ENCODE measurements at regions not wholly inside any gene's neighbourhood (a gene's known extent, or its start where the extent isn't known, plus 50 kb on each side); places are given as distances from the start of the nearest gene placed in this dataset.

DNA sequence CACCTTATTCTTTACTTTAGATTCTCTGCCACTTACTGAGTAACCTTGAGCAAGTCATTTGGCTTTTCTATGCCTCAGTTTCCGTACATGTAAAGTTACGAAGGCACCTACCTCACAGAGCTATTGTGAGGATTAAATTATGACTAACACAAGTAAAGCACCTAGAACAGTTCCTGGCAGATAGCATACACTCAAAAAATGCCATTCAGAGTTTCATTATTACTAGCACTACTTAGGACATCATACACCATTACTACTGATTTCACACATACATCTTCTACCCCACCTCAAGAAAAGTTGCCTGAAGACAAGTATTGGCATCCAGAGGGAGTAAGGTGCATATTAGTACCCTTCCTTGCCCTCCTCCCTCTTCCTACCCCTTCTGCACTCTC, 107.8 kb downstream of the OGFRL1 start:
- no peaks in the 10 kb centered on the region for H3K27me3 ChIP-seq
- WGBS (ENCODE audit: insufficient coverage, low coverage, low lambda C conversion rate, missing lambda C conversion rate), result 94% methylated on average over 2 of the region's 2 CpGs
- DNase-seq (no peak), ATAC-seq (no peak)
- peaks cover 0 to 27% (median 13%) of the 10 kb centered on the region in 4 donors for H3K4me1 ChIP-seq
- H3K4me3 ChIP-seq, result no peak overlapping the region
- intact Hi-C loops (cut with DNase I), result no loop called here
- H3K27ac ChIP-seq, result no peak overlapping the region
- no peaks in the 10 kb centered on the region for H3K9me3 ChIP-seq
- TF ChIP-seq POLR2A (IDR thresholded peaks at IDR 0.05) (no peak), CTCF (IDR thresholded peaks at IDR 0.05) (no peak)
- H3K36me3 ChIP-seq, result peaks cover 0 to 7% (median 0%) of the 10 kb centered on the region in 4 donors

GRCh38 chr6:71399279-71399678, 110.7 kb downstream of the OGFRL1 start:
- Histone ChIP-seq H3K36me3 (peaks cover 0 to 7% (median 0%) of the 10 kb centered on the region in 4 donors), H3K4me3 (no peak overlapping the region), H3K9me3 (no peaks in the 10 kb centered on the region), H3K27me3 (no peaks in the 10 kb centered on the region), H3K4me1 (peaks cover 0 to 19% (median 4%) of the 10 kb centered on the region in 4 donors), H3K27ac (no peak overlapping the region)
- DNase-seq (no peak), ATAC-seq (no peak)
- WGBS (ENCODE audit: insufficient coverage, low coverage, low lambda C conversion rate, missing lambda C conversion rate), result 61% methylated on average over 2 of the region's 2 CpGs
- intact Hi-C loops (cut with DNase I), result no loop called here
- no peak for TF ChIP-seq CTCF (IDR thresholded peaks at IDR 0.05)
- no peak for TF ChIP-seq POLR2A (IDR thresholded peaks at IDR 0.05)

GRCh38 chr6:71400852-71401251, 112.2 kb downstream of the OGFRL1 start:
- ATAC-seq (no peak), DNase-seq (no peak)
- no peak overlapping the region for H3K27ac ChIP-seq
- intact Hi-C loops (cut with DNase I), result no loop called here
- TF ChIP-seq CTCF (IDR thresholded peaks at IDR 0.05) (no peak), POLR2A (IDR thresholded peaks at IDR 0.05) (no peak)
- no peaks in the 10 kb centered on the region for H3K27me3 ChIP-seq
- peaks cover 0 to 19% (median 4%) of the 10 kb centered on the region in 4 donors for H3K4me1 ChIP-seq
- no peaks in the 10 kb centered on the region for H3K9me3 ChIP-seq
- H3K4me3 ChIP-seq, result no peak overlapping the region
- H3K36me3 ChIP-seq, result peaks cover 0 to 7% (median 0%) of the 10 kb centered on the region in 4 donors

DNA sequence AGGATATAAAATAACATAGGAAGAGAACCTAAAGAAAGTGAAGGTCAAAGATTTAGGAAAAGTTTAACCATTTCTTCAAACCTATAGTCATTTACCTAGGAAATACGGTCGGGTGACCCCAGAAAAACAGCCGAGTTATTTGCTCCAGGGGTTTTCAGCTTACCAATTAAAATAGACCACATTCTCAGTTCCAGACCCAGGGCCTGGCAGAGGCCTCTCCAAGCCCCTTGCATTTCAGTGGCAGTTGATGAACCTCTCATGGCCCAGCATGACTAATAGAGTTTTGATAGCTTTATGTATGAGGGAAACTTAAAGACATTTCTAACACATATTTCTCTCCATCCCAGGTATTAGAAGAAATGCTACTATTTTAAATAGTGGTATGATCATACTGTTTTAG, 113.5 kb downstream of the OGFRL1 start:
- intact Hi-C loops (cut with DNase I), result no loop called here
- DNase-seq (no peak), ATAC-seq (no peak)
- TF ChIP-seq POLR2A (IDR thresholded peaks at IDR 0.05), result no peak
- no peak for TF ChIP-seq CTCF (IDR thresholded peaks at IDR 0.05)
- WGBS (ENCODE audit: insufficient coverage, low coverage, low lambda C conversion rate, missing lambda C conversion rate), result 76% methylated on average over 2 of the region's 3 CpGs
- no peak overlapping the region for H3K27ac ChIP-seq
- no peak overlapping the region for H3K4me3 ChIP-seq
- no peaks in the 10 kb centered on the region for H3K9me3 ChIP-seq
- peaks cover 0 to 7% (median 0%) of the 10 kb centered on the region in 4 donors for H3K36me3 ChIP-seq
- no peaks in the 10 kb centered on the region for H3K27me3 ChIP-seq
- H3K4me1 ChIP-seq, result peaks cover 0 to 19% (median 4%) of the 10 kb centered on the region in 4 donors
